ENCODE measurements at regions not wholly inside any gene's neighbourhood (a gene's known extent, or its start where the extent isn't known, plus 50 kb on each side); places are given as distances from the start of the nearest gene placed in this dataset.

GRCh38 chr14:89616852-89617341 lies 199.9 kb upstream of the FOXN3 start:
- Mint-ChIP-seq H3K36me3 (ENCODE audit: low read depth) (peaks cover 5% of the 10 kb centered on the region), H3K4me1 (ENCODE audit: low read depth) (peaks cover 67% of the 10 kb centered on the region), H3K27me3 (ENCODE audit: low read depth) (no peaks in the 10 kb centered on the region), H3K27ac (peak overlapping the region; percentile 96), H3K9me3 (ENCODE audit: insufficient read depth) (no peaks in the 10 kb centered on the region), H3K4me3 (peak overlapping the region; percentile 87)
- ATAC-seq = peak; percentile 27
- POLR2A ChIA-PET = interaction anchor here (0.6 to 4.3 kb wide), 9 partner anchors 24 to 780 kb away, joined by 3 to 39 read pairs (median 5); partner anchors contain the start of gene CALM1
- CTCF ChIA-PET = interaction anchor here (0.7 to 1.4 kb wide), 4 partner anchors 25 to 265 kb away, joined by 3 to 5 read pairs (median 3); no protein-coding TSS in a partner anchor
- DNase-seq = peak; percentile 79

GRCh38 chr14:89616425-89616824 lies 199.4 kb upstream of the FOXN3 start:
- H3K4me1 Mint-ChIP-seq (ENCODE audit: low read depth) = peaks cover 64% of the 10 kb centered on the region
- H3K4me3 Mint-ChIP-seq = peak overlapping the region; percentile 87
- peak overlapping the region; percentile 96 for H3K27ac Mint-ChIP-seq
- ChIA-PET POLR2A (interaction anchor here (0.6 to 1.3 kb wide), 4 partner anchors 25 to 308 kb away, joined by 3 to 5 read pairs (median 4); no protein-coding TSS in a partner anchor), CTCF (interaction anchor here (0.6 to 1.4 kb wide), 5 partner anchors 25 to 186 kb away, joined by 3 read pairs; no protein-coding TSS in a partner anchor)
- no peaks in the 10 kb centered on the region for H3K27me3 Mint-ChIP-seq (ENCODE audit: low read depth)
- no peaks in the 10 kb centered on the region for H3K9me3 Mint-ChIP-seq (ENCODE audit: insufficient read depth)
- peaks cover 7% of the 10 kb centered on the region for H3K36me3 Mint-ChIP-seq (ENCODE audit: low read depth)
- ATAC-seq (no peak), DNase-seq (no peak)

DNA sequence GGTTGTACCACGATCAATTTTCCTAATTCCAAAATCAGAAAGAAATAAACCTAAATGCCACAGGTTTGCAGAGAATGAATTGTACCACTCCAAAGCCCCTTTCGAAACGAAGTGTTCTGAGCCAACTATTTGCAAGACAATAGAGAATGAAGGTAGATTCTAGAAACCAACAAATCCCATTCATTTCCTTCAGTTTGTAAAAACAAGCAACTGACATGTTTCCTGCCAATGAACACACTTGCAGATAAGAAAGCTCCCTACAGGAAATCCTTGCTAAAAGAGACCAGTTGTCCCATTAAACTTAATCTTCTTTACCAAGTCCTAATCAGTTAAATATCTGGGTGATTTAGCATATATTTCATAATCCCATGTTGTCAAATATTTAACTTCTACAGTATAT lies 198.4 kb upstream of the FOXN3 start:
- ATAC-seq = no peak
- Mint-ChIP-seq H3K9me3 (ENCODE audit: insufficient read depth) (no peaks in the 10 kb centered on the region), H3K36me3 (ENCODE audit: low read depth) (peaks cover 15% of the 10 kb centered on the region), H3K27me3 (ENCODE audit: low read depth) (no peaks in the 10 kb centered on the region), H3K4me3 (peak overlapping the region; percentile 87), H3K27ac (peak overlapping the region; percentile 69), H3K4me1 (ENCODE audit: low read depth) (peaks cover 60% of the 10 kb centered on the region)
- no peak for DNase-seq
- ChIA-PET CTCF (interaction anchor here (0.9 to 1.3 kb wide), 5 partner anchors 17 to 157 kb away, joined by 3 to 4 read pairs (median 3); no protein-coding TSS in a partner anchor), POLR2A (interaction anchor here (0.7 to 1.3 kb wide), 3 partner anchors 105 to 185 kb away, joined by 3 to 5 read pairs (median 4); no protein-coding TSS in a partner anchor)

GRCh38 chr14:89614009-89614691 lies 197.1 kb upstream of the FOXN3 start:
- Mint-ChIP-seq H3K4me1 (ENCODE audit: low read depth) (peaks cover 61% of the 10 kb centered on the region), H3K36me3 (ENCODE audit: low read depth) (peaks cover 24% of the 10 kb centered on the region), H3K4me3 (peak overlapping the region; percentile 87), H3K27me3 (ENCODE audit: low read depth) (no peaks in the 10 kb centered on the region), H3K27ac (peak overlapping the region; percentile 72), H3K9me3 (ENCODE audit: insufficient read depth) (no peaks in the 10 kb centered on the region)
- no peak for ATAC-seq
- ChIA-PET POLR2A (interaction anchor here (1.2 kb wide), 1 partner anchor 28 kb away, joined by 3 read pairs; no protein-coding TSS in a partner anchor), CTCF (interaction anchor here (1.7 kb wide), 1 partner anchor 26 kb away, joined by 4 read pairs; no protein-coding TSS in a partner anchor)
- DNase-seq = no peak

DNA sequence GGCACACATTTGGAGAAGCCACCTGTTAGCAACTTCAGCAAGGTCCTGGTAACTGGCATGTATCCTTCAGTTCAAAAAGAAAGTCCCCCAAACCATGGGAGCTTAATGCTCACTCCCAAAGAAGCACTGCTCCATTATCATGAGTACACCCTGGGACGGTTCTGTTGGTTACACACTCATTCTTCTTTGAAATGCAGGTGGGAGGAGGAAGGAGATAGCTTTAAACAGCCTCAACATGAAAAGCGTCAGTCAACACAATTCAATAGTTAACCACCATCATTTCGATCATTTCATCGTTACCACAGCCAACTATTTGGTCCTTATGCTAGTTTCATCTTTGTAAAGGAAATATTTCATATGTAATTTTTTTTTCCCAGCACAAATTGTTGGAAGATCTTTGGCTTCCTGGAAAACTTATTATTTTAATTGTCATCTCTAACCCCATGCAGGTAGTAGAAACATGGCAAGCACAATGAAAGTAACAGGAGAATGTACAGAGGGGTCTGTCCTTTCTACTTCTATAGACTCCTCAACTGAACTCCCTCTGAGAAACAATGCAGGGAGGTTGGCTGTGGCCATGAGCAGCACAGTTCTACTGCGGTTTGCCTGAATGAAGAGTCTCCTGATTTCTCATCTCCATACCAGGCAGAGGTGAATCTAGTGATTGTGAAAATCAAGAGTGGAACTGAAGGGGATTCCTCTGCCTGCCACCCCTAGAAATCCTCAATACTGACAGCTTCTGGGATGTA lies 196.4 kb upstream of the FOXN3 start:
- Mint-ChIP-seq H3K4me3 (peak overlapping the region; percentile 61), H3K27me3 (ENCODE audit: low read depth) (no peaks in the 10 kb centered on the region), H3K9me3 (ENCODE audit: insufficient read depth) (peaks cover 5% of the 10 kb centered on the region), H3K36me3 (ENCODE audit: low read depth) (peaks cover 31% of the 10 kb centered on the region), H3K27ac (peak overlapping the region; percentile 72), H3K4me1 (ENCODE audit: low read depth) (peaks cover 66% of the 10 kb centered on the region)
- no peak for DNase-seq
- peak; percentile 16 for ATAC-seq
- ChIA-PET POLR2A (interaction anchor here (1.1 to 1.2 kb wide), 3 partner anchors 27 to 183 kb away, joined by 3 to 4 read pairs (median 3); no protein-coding TSS in a partner anchor), CTCF (interaction anchor here (0.9 to 1.7 kb wide), 3 partner anchors 25 to 154 kb away, joined by 3 to 4 read pairs (median 3); no protein-coding TSS in a partner anchor)

GRCh38 chr14:89609500-89610100 lies 192.6 kb upstream of the FOXN3 start:
- no peak for DNase-seq
- Mint-ChIP-seq H3K4me3 (no peak overlapping the region), H3K4me1 (ENCODE audit: low read depth) (peaks cover 41% of the 10 kb centered on the region), H3K36me3 (ENCODE audit: low read depth) (peaks cover 52% of the 10 kb centered on the region), H3K9me3 (ENCODE audit: insufficient read depth) (peaks cover 30% of the 10 kb centered on the region), H3K27me3 (ENCODE audit: low read depth) (no peaks in the 10 kb centered on the region), H3K27ac (no peak overlapping the region)
- ChIA-PET CTCF (no interaction called here), POLR2A (no interaction called here)
- no peak for ATAC-seq

GRCh38 chr14:89607453-89607852 lies 190.4 kb upstream of the FOXN3 start:
- ATAC-seq (no peak), DNase-seq (no peak)
- Mint-ChIP-seq H3K27me3 (ENCODE audit: low read depth) (no peaks in the 10 kb centered on the region), H3K4me1 (ENCODE audit: low read depth) (peaks cover 40% of the 10 kb centered on the region), H3K9me3 (ENCODE audit: insufficient read depth) (peaks cover 37% of the 10 kb centered on the region), H3K27ac (no peak overlapping the region), H3K4me3 (no peak overlapping the region), H3K36me3 (ENCODE audit: low read depth) (peaks cover 65% of the 10 kb centered on the region)
- ChIA-PET POLR2A (no interaction called here), CTCF (no interaction called here)

GRCh38 chr14:89603938-89604480 lies 187.0 kb upstream of the FOXN3 start:
- Mint-ChIP-seq H3K36me3 (ENCODE audit: low read depth) (peaks cover 70% of the 10 kb centered on the region), H3K9me3 (ENCODE audit: insufficient read depth) (peaks cover 52% of the 10 kb centered on the region), H3K27ac (no peak overlapping the region), H3K4me1 (ENCODE audit: low read depth) (peaks cover 38% of the 10 kb centered on the region), H3K27me3 (ENCODE audit: low read depth) (no peaks in the 10 kb centered on the region), H3K4me3 (no peak overlapping the region)
- CTCF ChIA-PET = no interaction called here
- POLR2A ChIA-PET = no interaction called here
- no peak for DNase-seq
- ATAC-seq = no peak

- H3K27me3 Mint-ChIP-seq (ENCODE audit: low read depth) = no peaks in the 10 kb centered on the region
- CTCF ChIA-PET = interaction anchor here (0.8 kb wide), 1 partner anchor 185 kb away, joined by 4 read pairs; no protein-coding TSS in a partner anchor
- peaks cover 62% of the 10 kb centered on the region for H3K9me3 Mint-ChIP-seq (ENCODE audit: insufficient read depth)
- H3K4me3 Mint-ChIP-seq = no peak overlapping the region
- POLR2A ChIA-PET = interaction anchor here (0.7 kb wide), 1 partner anchor 144 kb away, joined by 3 read pairs; no protein-coding TSS in a partner anchor
- peaks cover 71% of the 10 kb centered on the region for H3K36me3 Mint-ChIP-seq (ENCODE audit: low read depth)
- ATAC-seq (no peak), DNase-seq (no peak)
- no peak overlapping the region for H3K27ac Mint-ChIP-seq
- peaks cover 31% of the 10 kb centered on the region for H3K4me1 Mint-ChIP-seq (ENCODE audit: low read depth)
These were observed 184.2 kb upstream of the FOXN3 start for GRCh38 chr14:89600950-89601826.

GRCh38 chr14:89600029-89600428 lies 183.0 kb upstream of the FOXN3 start:
- DNase-seq = no peak
- Mint-ChIP-seq H3K27me3 (ENCODE audit: low read depth) (no peaks in the 10 kb centered on the region), H3K4me1 (ENCODE audit: low read depth) (peaks cover 31% of the 10 kb centered on the region), H3K9me3 (ENCODE audit: insufficient read depth) (peaks cover 56% of the 10 kb centered on the region), H3K27ac (peak overlapping the region; percentile 27), H3K36me3 (ENCODE audit: low read depth) (peaks cover 64% of the 10 kb centered on the region), H3K4me3 (no peak overlapping the region)
- no peak for ATAC-seq
- ChIA-PET CTCF (no interaction called here), POLR2A (no interaction called here)
